Epithelial cell of proximal tubule (primary cell): ENCODE measurements at regions not wholly inside any gene's neighbourhood (a gene's known extent, or its start where the extent isn't known, plus 50 kb on each side); places are given as distances from the start of the nearest gene placed in this dataset.

ENCODE experiments used
- DNase-seq: peaks from one replicate; pipeline ENCODE4 v3.0.0-alpha.2; 2011; ENCODE audit warnings: low read depth
- H3K4me3 ChIP-seq: 2 replicates; pipeline ENCODE4 v1.5.1; 2011; ENCODE audit warnings: low read depth, mild to moderate bottlenecking, low read length
- TF ChIP-seq, protein P1 (sequence below): conservative IDR thresholded peaks from 2 replicates; pipeline ENCODE4 v1.5.1; 2012; ENCODE audit warnings: low read depth, mild to moderate bottlenecking, low read length

DNA sequence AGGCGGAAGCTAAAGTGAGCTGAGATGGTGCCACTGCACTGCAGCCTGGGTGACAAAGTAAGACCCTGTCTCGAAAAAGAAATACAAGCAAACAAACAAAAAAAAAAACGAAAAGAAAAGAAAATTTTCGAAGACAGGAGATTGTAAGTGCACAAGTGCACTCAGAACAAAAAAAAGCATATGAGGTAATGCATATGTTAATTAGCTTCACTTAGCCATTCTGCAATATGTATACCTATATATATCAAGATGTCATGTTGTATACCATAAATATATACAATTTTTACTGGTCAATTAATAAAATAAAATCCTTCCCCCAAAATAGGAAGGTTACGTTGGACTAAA is 127.5 kb downstream of the RIN2 start:
- DNase-seq = no peak
- peak overlapping the region; percentile 58 for H3K4me3 ChIP-seq
- TF ChIP-seq, protein P1, sequence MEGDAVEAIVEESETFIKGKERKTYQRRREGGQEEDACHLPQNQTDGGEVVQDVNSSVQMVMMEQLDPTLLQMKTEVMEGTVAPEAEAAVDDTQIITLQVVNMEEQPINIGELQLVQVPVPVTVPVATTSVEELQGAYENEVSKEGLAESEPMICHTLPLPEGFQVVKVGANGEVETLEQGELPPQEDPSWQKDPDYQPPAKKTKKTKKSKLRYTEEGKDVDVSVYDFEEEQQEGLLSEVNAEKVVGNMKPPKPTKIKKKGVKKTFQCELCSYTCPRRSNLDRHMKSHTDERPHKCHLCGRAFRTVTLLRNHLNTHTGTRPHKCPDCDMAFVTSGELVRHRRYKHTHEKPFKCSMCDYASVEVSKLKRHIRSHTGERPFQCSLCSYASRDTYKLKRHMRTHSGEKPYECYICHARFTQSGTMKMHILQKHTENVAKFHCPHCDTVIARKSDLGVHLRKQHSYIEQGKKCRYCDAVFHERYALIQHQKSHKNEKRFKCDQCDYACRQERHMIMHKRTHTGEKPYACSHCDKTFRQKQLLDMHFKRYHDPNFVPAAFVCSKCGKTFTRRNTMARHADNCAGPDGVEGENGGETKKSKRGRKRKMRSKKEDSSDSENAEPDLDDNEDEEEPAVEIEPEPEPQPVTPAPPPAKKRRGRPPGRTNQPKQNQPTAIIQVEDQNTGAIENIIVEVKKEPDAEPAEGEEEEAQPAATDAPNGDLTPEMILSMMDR = no peak

DNA sequence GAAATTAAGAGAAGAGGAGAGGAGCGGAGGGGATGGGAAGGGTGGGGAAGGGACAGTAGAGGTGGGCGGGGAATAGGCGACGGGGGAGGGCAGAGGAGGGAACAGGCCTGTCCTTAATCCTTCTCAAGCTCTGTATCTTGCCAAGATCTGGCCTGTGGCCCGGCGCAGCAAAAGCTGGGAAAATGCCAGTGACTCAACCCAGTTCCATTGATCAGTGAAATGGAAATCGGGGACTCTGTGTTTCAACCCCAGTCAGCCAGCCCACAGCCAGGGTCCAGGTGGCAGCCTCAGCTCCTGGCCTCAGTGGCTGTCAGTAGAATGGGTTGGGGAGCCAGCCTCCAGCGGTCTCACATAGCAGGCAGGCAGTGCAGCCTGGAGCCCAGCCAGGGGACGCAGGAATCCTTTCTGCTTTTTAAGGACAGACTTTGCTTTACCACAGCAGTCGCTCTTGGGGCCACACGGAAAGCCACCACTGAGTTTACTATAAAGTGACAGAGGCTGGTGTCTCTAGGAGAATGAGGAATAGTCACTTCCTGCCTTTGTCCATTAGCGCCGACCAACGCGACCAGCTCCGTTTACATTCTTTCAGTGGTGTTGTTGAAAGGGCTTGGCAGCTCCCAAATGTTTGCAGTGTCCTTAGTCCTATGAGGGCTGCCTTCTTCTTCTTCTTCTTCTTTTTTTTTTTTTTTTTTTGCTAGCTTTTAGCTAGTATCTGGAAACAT is 128.0 kb downstream of the RIN2 start:
- peak; percentile 45 for DNase-seq
- TF ChIP-seq, protein P1 = no peak
- H3K4me3 ChIP-seq = peak overlapping the region; percentile 58

DNA sequence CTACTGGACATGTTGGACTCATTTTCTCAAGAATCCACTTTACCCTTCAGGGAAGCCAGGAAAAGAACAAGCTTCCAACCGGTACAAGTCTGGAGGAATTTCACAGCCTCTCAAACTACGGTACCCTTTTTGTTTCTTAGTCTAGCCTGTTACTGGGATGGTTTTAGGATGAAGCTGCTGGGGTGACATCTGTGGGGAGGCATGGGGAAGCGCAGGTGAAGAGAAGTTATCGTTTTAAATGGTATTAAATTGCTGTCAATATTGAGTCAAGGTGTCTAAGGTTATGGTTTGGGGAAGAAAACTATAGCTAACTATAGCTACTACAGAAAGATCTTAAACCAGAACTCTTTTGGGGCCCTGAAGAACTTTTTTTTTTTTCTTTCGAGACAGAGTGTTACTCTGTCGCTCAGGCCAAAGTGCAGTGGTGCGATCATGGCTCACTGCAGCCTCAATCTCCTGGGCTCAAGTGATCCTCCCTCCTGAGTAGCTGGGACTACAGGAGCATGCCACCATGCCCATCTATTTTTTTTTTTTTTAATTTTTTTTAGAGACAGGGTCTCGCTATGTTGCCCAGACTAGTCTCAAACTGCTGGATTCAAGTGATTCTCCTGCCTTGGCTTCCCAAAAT is 128.7 kb downstream of the RIN2 start:
- H3K4me3 ChIP-seq = peak overlapping the region; percentile 58
- TF ChIP-seq, protein P1 = peak; percentile 19
- DNase-seq = no peak

DNA sequence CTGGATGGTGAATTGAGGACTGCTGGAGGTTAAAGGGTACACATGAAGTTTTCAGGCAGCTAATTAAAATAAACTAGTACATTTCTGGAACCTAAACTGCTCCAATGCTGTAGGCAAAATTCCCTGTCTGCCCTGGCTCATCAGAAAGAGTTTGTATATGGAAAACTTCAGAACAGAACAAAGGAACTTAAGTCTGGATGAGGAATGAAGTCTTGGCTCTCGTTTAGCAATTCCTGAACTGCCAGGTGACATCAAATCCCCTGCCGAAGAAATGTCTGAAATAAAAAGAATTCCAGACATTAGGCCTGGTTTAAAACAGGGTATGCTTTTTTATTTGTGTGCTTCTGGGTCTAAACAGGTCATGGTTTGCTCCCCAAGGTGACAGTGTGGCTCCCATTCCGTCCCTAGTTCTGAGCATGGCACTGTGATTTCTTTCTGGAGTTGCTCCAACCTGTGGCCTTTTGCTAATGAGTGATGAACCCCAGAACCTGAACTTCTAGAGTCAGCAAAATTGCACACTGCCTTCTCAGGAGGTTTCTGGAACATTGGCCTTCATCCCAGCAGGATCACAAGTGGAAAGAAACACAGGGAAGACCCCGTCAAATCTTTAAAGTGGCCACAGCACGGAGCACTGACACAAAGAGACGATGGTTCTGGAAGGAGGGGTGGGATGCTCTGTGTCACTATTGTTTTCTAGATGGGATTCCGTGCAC is 129.4 kb upstream of the NAA20 start:
- no peak for DNase-seq
- TF ChIP-seq, protein P1 = no peak
- H3K4me3 ChIP-seq = peak overlapping the region; percentile 58

DNA sequence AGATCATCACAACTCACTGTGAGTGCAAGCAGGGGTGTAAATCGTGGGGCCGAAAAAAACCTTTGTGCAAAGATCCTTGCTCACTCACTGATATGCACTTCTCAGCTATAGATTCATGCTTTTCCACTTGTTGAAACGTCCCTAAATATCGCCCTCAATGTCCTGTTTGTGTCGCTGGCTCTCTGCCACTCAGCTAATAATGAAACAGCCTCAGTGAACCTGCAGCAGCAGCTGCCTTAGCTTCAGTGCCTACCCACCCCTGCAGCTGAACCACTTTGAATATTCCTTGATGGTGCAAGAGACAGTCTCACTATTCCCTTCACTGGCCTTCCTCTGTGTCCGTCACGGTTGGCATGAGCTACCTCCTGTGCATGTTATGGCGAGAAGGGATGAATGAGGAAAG is 128.9 kb upstream of the NAA20 start:
- TF ChIP-seq, protein P1 = no peak
- H3K4me3 ChIP-seq = peak overlapping the region; percentile 58
- DNase-seq = peak; percentile 80

DNA sequence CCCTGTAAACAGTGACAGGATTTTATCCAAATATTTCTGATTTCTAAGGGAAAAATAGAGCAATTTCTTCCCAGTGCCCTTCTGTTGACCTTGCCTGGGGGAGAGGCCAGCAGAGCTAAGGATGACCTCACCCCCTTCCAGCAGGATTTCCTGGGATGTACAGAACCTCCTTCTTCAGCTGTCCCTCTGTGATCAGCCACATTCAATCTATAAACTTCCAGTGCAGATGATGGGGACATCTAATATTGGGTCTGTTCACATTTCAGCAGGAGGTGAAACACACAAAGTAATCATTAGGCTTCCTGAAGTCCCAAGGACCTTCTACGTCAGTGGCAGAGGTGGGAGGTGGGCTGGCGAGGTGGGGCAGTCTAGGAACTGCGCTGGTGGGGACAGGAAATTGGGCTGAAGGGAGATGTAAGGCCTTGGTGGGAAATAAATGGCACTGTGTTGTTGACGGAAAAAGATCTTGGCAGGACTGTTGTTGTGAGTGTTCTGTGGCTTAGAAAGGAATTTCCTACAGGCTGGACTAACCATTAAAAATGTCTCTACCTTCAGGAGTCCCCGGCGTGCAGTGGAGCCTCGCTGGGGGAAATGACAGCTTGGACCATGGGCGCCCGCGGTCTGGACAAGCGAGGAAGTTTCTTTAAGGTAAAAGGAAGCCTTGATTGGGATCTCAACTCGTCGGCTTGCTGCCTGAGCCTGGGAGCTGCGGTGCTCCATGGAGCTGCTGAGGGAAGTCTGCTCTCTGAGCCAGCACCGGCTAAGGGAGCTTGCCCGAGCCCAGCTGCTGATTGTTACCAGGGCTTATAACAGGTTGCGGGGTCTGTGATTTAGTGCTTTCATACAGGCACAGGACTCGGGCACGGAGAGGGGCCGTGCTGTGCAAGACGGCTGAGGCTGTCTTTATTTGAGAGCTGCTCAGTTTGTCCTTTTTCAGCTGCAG is 127.9 kb upstream of the NAA20 start:
- TF ChIP-seq, protein P1 = no peak
- DNase-seq = peak; percentile 60
- peak overlapping the region; percentile 58 for H3K4me3 ChIP-seq
